ENCODE measurements at regions not wholly inside any gene's neighbourhood (a gene's known extent, or its start where the extent isn't known, plus 50 kb on each side); places are given as distances from the start of the nearest gene placed in this dataset.

DNA sequence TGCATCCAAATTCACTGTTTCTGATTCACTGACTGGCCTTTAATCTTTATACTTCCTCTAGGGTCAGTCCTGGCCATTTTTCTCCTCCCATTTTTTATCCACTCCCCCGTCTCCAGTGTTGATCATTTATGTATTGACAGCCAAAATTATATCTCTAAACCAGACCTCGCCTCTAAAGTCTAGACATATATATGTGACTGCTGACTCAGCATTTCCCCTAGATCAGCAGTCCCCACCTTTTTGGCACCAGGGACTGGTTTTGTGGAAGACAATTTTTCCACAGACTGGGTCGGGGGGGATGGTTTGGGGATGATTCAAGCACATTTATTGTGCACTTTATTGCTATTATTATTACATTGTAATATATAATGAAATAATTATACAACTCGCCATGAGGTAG is 88.3 kb upstream of the DAAM1 start:
- H3K36me3 ChIP-seq, result no peaks in the 10 kb centered on the region
- intact Hi-C loops (cut with DNase I), result no loop called here
- H3K9me3 ChIP-seq, result no peaks in the 10 kb centered on the region
- H3K4me1 ChIP-seq, result no peaks in the 10 kb centered on the region
- no peak overlapping the region for H3K27ac ChIP-seq
- H3K27me3 ChIP-seq, result no peaks in the 10 kb centered on the region
- H3K4me3 ChIP-seq, result no peak overlapping the region
- DNase-seq (ENCODE audit: extremely low spot score in 2 of 2), result no peak
- TF ChIP-seq CTCF (IDR thresholded peaks at IDR 0.05) (no peak), POLR2A (IDR thresholded peaks at IDR 0.05) (no peak), POLR2AphosphoS5 (IDR thresholded peaks at IDR 0.05; ENCODE audit: insufficient read depth in 1 of 2, low read depth in 1 of 2) (no peak)

GRCh38 chr14:59101476-59101875 is 87.0 kb upstream of the DAAM1 start:
- H3K9me3 ChIP-seq, result no peaks in the 10 kb centered on the region
- H3K4me1 ChIP-seq, result no peaks in the 10 kb centered on the region
- no peak for DNase-seq (ENCODE audit: extremely low spot score in 2 of 2)
- intact Hi-C loops (cut with DNase I), result no loop called here
- H3K4me3 ChIP-seq, result no peak overlapping the region
- no peaks in the 10 kb centered on the region for H3K27me3 ChIP-seq
- no peak overlapping the region for H3K27ac ChIP-seq
- no peak for TF ChIP-seq POLR2AphosphoS5 (IDR thresholded peaks at IDR 0.05; ENCODE audit: insufficient read depth in 1 of 2, low read depth in 1 of 2)
- no peaks in the 10 kb centered on the region for H3K36me3 ChIP-seq

GRCh38 chr14:59103396-59103795 is 85.1 kb upstream of the DAAM1 start:
- intact Hi-C loops (cut with DNase I), result no loop called here
- Histone ChIP-seq H3K4me1 (no peaks in the 10 kb centered on the region), H3K27ac (no peak overlapping the region), H3K4me3 (no peak overlapping the region), H3K27me3 (no peaks in the 10 kb centered on the region), H3K36me3 (no peaks in the 10 kb centered on the region), H3K9me3 (no peaks in the 10 kb centered on the region)
- no peak for DNase-seq (ENCODE audit: extremely low spot score in 2 of 2)
- no peak for TF ChIP-seq CTCF (IDR thresholded peaks at IDR 0.05)
- no peak for TF ChIP-seq POLR2A (IDR thresholded peaks at IDR 0.05)
- TF ChIP-seq POLR2AphosphoS5 (IDR thresholded peaks at IDR 0.05; ENCODE audit: insufficient read depth in 1 of 2, low read depth in 1 of 2), result no peak

DNA sequence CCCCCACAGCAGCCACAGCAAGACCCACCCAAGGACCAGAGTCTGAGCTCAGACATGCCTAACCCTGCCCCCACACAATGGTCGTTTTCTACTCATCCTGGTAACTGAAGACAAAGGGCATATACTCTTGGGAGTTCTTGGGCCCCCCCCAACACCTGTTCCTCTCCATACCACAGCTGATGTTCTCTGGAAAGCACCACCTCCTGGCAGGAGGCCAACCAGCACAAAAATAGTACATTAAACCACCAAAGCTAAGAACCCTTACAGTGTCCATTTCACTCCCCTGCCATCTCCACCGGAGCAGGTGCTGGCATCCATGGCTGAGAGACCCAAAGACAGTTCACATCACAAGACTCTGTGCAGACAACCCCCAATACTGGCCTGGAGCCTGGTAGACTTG is 80.6 kb upstream of the DAAM1 start:
- no peak overlapping the region for H3K27ac ChIP-seq
- H3K27me3 ChIP-seq, result no peaks in the 10 kb centered on the region
- no peak for TF ChIP-seq POLR2A (IDR thresholded peaks at IDR 0.05)
- TF ChIP-seq CTCF (IDR thresholded peaks at IDR 0.05), result no peak
- TF ChIP-seq POLR2AphosphoS5 (IDR thresholded peaks at IDR 0.05; ENCODE audit: insufficient read depth in 1 of 2, low read depth in 1 of 2), result no peak
- intact Hi-C loops (cut with DNase I), result no loop called here
- no peaks in the 10 kb centered on the region for H3K36me3 ChIP-seq
- H3K4me3 ChIP-seq, result no peak overlapping the region
- no peaks in the 10 kb centered on the region for H3K9me3 ChIP-seq
- no peak for DNase-seq (ENCODE audit: extremely low spot score in 2 of 2)
- H3K4me1 ChIP-seq, result no peaks in the 10 kb centered on the region

GRCh38 chr14:59116984-59117415 is 71.5 kb upstream of the DAAM1 start:
- no peak overlapping the region for H3K4me3 ChIP-seq
- no peaks in the 10 kb centered on the region for H3K4me1 ChIP-seq
- no peak for DNase-seq (ENCODE audit: extremely low spot score in 2 of 2)
- intact Hi-C loops (cut with DNase I), result no loop called here
- H3K27me3 ChIP-seq, result no peaks in the 10 kb centered on the region
- H3K27ac ChIP-seq, result no peak overlapping the region
- no peak for TF ChIP-seq CTCF (IDR thresholded peaks at IDR 0.05)
- no peak for TF ChIP-seq POLR2A (IDR thresholded peaks at IDR 0.05)
- no peak for TF ChIP-seq POLR2AphosphoS5 (IDR thresholded peaks at IDR 0.05; ENCODE audit: insufficient read depth in 1 of 2, low read depth in 1 of 2)
- H3K9me3 ChIP-seq, result no peaks in the 10 kb centered on the region
- no peaks in the 10 kb centered on the region for H3K36me3 ChIP-seq

Measured in vagina (tissue), 2 donors.